ENCODE measurements at regions not wholly inside any gene's neighbourhood (a gene's known extent, or its start where the extent isn't known, plus 50 kb on each side); places are given as distances from the start of the nearest gene placed in this dataset.

DNA sequence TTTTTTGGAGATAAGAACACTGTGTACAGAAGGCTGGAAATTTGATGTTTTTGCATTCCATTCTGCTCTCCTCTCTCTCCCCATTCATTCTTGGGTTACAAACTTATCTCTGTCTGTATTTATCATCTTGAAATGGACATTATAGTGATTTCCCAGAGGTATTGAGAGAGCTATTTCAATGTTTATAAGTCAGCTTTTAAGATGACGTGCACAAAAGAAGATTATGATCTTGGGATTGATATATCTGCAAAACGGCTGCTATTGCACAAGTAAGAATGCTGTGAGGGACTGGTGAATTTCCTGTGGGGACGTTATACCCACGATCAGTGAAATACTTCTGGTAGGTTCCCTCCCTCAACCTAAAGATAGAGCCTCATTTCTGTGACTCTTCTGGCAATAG, 61.0 kb upstream of the DTNA start:
- no peaks in the 10 kb centered on the region for H3K4me1 ChIP-seq
- H3K4me3 ChIP-seq (ENCODE audit: low read depth, low read length), result no peak overlapping the region
- H3K27me3 ChIP-seq, result no peaks in the 10 kb centered on the region
- no peaks in the 10 kb centered on the region for H3K9me3 ChIP-seq
- no peaks in the 10 kb centered on the region for H3K36me3 ChIP-seq
- no peak for DNase-seq
- TF ChIP-seq, protein P1, sequence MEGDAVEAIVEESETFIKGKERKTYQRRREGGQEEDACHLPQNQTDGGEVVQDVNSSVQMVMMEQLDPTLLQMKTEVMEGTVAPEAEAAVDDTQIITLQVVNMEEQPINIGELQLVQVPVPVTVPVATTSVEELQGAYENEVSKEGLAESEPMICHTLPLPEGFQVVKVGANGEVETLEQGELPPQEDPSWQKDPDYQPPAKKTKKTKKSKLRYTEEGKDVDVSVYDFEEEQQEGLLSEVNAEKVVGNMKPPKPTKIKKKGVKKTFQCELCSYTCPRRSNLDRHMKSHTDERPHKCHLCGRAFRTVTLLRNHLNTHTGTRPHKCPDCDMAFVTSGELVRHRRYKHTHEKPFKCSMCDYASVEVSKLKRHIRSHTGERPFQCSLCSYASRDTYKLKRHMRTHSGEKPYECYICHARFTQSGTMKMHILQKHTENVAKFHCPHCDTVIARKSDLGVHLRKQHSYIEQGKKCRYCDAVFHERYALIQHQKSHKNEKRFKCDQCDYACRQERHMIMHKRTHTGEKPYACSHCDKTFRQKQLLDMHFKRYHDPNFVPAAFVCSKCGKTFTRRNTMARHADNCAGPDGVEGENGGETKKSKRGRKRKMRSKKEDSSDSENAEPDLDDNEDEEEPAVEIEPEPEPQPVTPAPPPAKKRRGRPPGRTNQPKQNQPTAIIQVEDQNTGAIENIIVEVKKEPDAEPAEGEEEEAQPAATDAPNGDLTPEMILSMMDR (IDR thresholded peaks at IDR 0.05; ENCODE audit: low read depth, low read length), result no peak

DNA sequence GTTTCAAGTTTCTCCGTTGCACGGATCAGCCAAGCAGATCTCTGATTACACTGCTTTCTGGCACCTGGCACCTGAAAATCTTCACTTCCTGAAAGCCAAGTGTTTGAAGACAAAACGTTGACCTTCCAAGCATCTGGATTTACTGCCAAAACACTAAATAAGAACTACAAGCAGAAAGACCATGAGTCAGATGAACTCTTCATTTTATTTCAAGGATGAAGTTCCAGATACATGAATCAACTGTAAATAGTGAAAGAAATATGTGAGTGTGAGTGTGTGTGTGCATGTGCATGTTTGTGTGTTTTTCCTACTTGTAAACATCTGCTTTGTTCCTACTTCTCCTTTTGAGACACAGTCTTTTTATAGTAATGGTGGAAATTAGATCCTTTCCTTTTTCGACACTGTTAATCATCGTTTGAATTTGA, 60.0 kb upstream of the DTNA start:
- no peaks in the 10 kb centered on the region for H3K4me1 ChIP-seq
- TF ChIP-seq, protein P1 (IDR thresholded peaks at IDR 0.05; ENCODE audit: low read depth, low read length), result no peak
- no peak overlapping the region for H3K4me3 ChIP-seq (ENCODE audit: low read depth, low read length)
- no peaks in the 10 kb centered on the region for H3K27me3 ChIP-seq
- no peaks in the 10 kb centered on the region for H3K36me3 ChIP-seq
- no peaks in the 10 kb centered on the region for H3K9me3 ChIP-seq
- no peak for DNase-seq

DNA sequence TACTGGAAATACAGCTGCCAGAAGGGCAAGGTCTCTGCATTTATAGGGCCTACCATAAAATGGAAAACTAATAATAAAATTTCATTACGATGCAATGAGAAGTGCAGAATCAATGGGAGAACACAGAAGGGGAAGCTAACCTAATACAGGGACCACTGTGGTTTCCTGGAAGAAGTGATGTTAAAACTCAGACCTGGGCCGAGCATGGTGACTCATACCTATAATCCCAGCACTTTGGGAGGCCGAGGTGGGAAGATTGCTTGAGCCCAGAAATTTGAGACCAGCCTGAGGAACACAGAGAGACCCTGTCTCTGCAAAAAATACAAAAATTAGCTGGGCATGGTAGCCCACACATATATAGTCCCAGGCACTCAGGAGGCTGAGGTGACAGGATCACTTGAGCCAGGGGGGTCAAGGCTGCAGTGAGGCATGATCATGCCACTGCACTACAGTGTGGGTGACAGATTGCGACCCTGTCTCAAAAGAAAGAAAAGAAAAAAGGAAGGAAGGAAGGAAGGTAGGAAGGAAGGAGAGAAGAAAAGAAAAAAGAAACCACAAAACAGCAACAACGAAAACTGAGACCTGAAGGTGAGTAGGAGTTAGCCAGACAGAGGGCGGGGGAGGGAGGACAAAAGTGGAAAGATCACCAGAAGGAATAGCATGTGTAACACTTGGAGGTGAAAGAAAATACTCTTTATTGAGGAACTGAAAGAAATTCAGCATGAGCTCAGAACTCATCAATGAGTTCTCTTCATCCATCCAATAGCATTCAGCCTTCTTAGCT, 58.3 kb upstream of the DTNA start:
- Histone ChIP-seq H3K9me3 (no peaks in the 10 kb centered on the region), H3K36me3 (no peaks in the 10 kb centered on the region), H3K4me1 (no peaks in the 10 kb centered on the region), H3K4me3 (ENCODE audit: low read depth, low read length) (no peak overlapping the region), H3K27me3 (no peaks in the 10 kb centered on the region)
- TF ChIP-seq, protein P1 (IDR thresholded peaks at IDR 0.05; ENCODE audit: low read depth, low read length), result no peak
- no peak for DNase-seq

DNA sequence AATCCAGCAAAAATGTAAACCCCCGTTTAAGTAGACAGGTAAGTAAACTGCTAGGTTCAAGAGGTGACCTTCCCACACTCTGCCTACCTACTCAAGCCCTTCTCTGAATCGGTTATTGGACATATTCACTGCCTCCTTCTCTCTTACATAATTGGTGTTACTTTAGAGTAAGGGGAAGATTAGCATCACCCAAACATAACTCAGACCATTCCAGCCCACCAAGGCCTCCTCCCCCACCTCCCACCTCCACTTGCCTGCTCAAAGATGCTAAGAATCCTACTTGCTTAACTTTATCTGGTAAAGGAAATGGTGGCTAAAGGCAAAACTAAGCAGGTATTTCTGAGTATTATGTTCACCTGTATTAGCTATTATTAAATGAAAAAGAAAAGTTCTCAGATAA, 55.0 kb upstream of the DTNA start:
- Histone ChIP-seq H3K9me3 (no peaks in the 10 kb centered on the region), H3K36me3 (no peaks in the 10 kb centered on the region), H3K27me3 (no peaks in the 10 kb centered on the region), H3K4me1 (peaks cover 10% of the 10 kb centered on the region), H3K4me3 (ENCODE audit: low read depth, low read length) (no peak overlapping the region)
- DNase-seq, result no peak
- TF ChIP-seq, protein P1 (IDR thresholded peaks at IDR 0.05; ENCODE audit: low read depth, low read length), result no peak

DNA sequence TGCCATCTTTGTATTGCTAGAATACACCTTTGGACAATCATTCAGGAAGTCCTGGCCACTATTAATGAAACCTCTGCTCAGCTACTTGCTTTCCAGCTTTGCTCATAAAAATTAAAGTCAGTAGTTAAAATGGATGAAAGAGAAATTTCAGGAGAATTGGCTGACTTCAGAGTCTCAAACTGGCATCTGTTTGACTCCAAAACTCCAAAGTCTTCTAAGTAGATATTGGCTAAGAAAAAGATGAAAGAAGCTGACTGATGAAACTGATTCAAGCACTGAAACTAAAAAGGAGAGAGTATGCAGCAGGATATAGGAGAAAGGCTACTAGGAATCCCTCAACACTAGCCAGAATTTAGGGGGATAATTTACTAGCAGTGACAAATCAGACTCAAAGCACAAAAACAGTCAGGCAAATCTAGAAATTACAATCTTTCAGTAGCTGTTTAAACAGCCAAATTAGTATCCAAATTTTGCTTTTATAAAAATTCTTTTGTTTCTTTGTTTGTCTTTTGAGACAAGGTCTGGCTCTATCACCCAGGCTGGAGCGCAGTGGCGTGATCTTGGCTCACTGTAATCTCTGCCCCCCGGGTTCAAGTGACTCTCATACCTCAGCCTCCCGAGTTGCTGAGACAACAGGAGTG, 52.1 kb upstream of the DTNA start:
- no peak overlapping the region for H3K4me3 ChIP-seq (ENCODE audit: low read depth, low read length)
- no peaks in the 10 kb centered on the region for H3K27me3 ChIP-seq
- H3K36me3 ChIP-seq, result no peaks in the 10 kb centered on the region
- H3K9me3 ChIP-seq, result no peaks in the 10 kb centered on the region
- peaks cover 10% of the 10 kb centered on the region for H3K4me1 ChIP-seq
- TF ChIP-seq, protein P1 (IDR thresholded peaks at IDR 0.05; ENCODE audit: low read depth, low read length), result no peak
- DNase-seq, result no peak

All from BE2C (cell line).